Erythroblast (primary cell): ENCODE measurements at regions not wholly inside any gene's neighbourhood (a gene's known extent, or its start where the extent isn't known, plus 50 kb on each side); places are given as distances from the start of the nearest gene placed in this dataset.
"Not testable (repeated sequence)": the region's sequence is repeated elsewhere in the genome, so short reads cannot be mapped to it uniquely, and the experiment has no call there.

Experiments used
- DNase-seq, 2 experiments: peaks; one replicate each; lab custom pipeline; 2025; lab: John Stamatoyannopoulos, UW
- GATA1 ChIP-seq: IDR thresholded peaks from 2 replicates; pipeline ENCODE4 v1.6.1; 2011; ENCODE audit warnings: low read depth, mild to moderate bottlenecking, control low read depth, low read length, moderate library complexity
- POLR2A ChIP-seq: IDR thresholded peaks from 2 replicates; pipeline ENCODE4 v1.6.1; 2011; ENCODE audit warnings: mild to moderate bottlenecking, low read length

- TF ChIP-seq POLR2A (no peak), GATA1 (no peak)
- DNase-seq, result no peak
Observed at GRCh38 chr10:55929291-55929690, 431.8 kb downstream of the ZWINT start.

GRCh38 chr10:55899472-55900147 lies 461.4 kb downstream of the ZWINT start:
- DNase-seq, result not testable (repeated sequence)

- no peak for DNase-seq
- no peak for TF ChIP-seq GATA1
- TF ChIP-seq POLR2A, result no peak
Observed at GRCh38 chr10:55897490-55897921, 463.6 kb downstream of the ZWINT start.

GRCh38 chr10:55892276-55892675 lies 468.8 kb downstream of the ZWINT start:
- TF ChIP-seq POLR2A (no peak), GATA1 (no peak)
- no peak for DNase-seq

GRCh38 chr10:55881588-55881987 lies 479.5 kb downstream of the ZWINT start:
- no peak for DNase-seq
- TF ChIP-seq GATA1 (no peak), POLR2A (no peak)

GRCh38 chr10:55873485-55873884 lies 487.6 kb downstream of the ZWINT start:
- DNase-seq, result no peak
- TF ChIP-seq POLR2A (no peak), GATA1 (no peak)

- DNase-seq, result no peak
- TF ChIP-seq POLR2A (no peak), GATA1 (no peak)
Observed at GRCh38 chr10:55870186-55870585, 490.9 kb downstream of the ZWINT start.

GRCh38 chr10:55867848-55868247 lies 493.2 kb downstream of the ZWINT start:
- TF ChIP-seq GATA1, result no peak
- TF ChIP-seq POLR2A, result no peak
- DNase-seq, result no peak

GRCh38 chr10:55858730-55859129 lies 502.3 kb downstream of the ZWINT start:
- TF ChIP-seq GATA1, result no peak
- TF ChIP-seq POLR2A, result no peak
- DNase-seq, result no peak

- TF ChIP-seq GATA1 (no peak), POLR2A (no peak)
- DNase-seq, result no peak
Observed at GRCh38 chr10:55852900-55853299, 508.2 kb downstream of the ZWINT start.

- no peak for DNase-seq
- TF ChIP-seq POLR2A (no peak), GATA1 (no peak)
Observed at GRCh38 chr10:55837273-55837672, 523.8 kb downstream of the ZWINT start.

- TF ChIP-seq POLR2A (no peak), GATA1 (no peak)
- no peak for DNase-seq
Observed at GRCh38 chr10:55822096-55822495, 539.0 kb downstream of the ZWINT start.

- TF ChIP-seq GATA1 (no peak), POLR2A (no peak)
- no peak for DNase-seq
Observed at GRCh38 chr10:55820478-55820877, 540.6 kb downstream of the ZWINT start.

- no peak for DNase-seq
- no peak for TF ChIP-seq POLR2A
Observed at GRCh38 chr10:55820071-55820470, 541.0 kb downstream of the ZWINT start.

GRCh38 chr10:55813451-55814170 lies 547.4 kb downstream of the ZWINT start:
- DNase-seq, result no peak
- no peak for TF ChIP-seq POLR2A
- TF ChIP-seq GATA1, result no peak

- DNase-seq, result no peak
- TF ChIP-seq POLR2A (no peak), GATA1 (no peak)
Observed at GRCh38 chr10:55803055-55803454, 558.0 kb downstream of the ZWINT start.

- TF ChIP-seq GATA1 (no peak), POLR2A (no peak)
- DNase-seq, result no peak
Observed at GRCh38 chr10:55801353-55801661, 559.8 kb downstream of the ZWINT start.
